ENCODE measurements at regions not wholly inside any gene's neighbourhood (a gene's known extent, or its start where the extent isn't known, plus 50 kb on each side); places are given as distances from the start of the nearest gene placed in this dataset.

DNA sequence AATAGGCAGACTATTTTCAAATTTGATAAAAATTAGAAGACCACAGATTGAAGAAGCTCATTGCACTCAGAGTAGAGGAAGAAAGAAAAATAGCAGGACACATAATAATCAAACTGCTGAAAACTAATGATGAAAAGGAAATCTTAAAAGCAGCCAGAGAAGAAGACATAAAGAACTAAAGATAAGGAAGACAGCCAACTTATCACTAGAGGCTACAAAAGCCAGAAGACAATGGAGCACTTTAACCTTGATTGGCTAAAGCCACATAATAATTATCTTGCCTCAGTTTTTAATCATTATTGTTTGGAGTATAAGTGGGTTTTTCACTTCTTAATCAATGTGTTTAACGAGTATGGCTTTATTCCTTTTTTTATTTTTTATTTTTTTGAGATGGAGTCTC is 397.6 kb downstream of the RNF144B start:
- DNase-seq, result no peak

- DNase-seq, result no peak
Observed at GRCh38 chr6:18785810-18786490, 398.8 kb downstream of the RNF144B start.

DNA sequence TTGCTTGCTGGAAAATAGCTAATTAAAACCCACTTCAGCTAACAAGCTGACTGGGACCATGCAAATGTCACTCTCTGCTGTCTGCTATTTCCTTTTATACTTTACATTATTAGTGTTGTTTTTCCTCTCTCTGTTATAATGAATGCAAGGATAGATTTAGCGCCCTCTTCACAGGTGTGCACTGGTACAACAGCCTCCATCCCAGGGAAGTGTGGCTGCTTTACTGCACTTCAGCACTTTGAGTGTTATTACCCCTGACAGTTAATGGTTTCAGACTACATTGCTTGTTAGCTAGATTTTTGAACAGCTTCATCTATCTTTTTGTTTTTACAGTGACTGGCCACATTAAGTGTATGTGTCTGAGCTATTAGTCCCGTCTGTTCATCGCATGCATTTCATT is 405.7 kb downstream of the RNF144B start:
- DNase-seq, result no peak

GRCh38 chr6:18795726-18796125 is 408.6 kb downstream of the RNF144B start:
- DNase-seq, result no peak

DNA sequence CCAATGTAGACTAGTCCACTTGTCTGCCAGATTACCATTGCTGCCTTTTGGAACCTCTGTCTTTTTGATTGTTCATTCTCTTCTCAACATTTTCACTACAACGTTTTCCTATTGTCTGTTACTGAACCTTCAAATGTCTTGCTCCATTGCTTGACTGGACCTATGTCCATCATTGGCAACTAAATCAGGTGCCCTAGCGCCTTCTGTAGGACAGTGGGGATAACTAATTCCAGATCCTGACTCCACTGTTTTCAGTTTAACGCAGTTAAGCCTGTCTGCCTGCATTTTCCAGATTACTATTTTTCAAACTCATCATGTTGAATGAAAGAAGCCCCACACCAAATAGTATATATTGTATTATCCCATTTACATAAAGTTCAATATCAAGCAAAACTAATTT is 433.6 kb downstream of the RNF144B start:
- DNase-seq, result no peak

GRCh38 chr6:18823782-18824386 is 436.7 kb downstream of the RNF144B start:
- DNase-seq, result no peak

- DNase-seq, result no peak
Observed at GRCh38 chr6:18829272-18829870, 442.2 kb downstream of the RNF144B start.

DNA sequence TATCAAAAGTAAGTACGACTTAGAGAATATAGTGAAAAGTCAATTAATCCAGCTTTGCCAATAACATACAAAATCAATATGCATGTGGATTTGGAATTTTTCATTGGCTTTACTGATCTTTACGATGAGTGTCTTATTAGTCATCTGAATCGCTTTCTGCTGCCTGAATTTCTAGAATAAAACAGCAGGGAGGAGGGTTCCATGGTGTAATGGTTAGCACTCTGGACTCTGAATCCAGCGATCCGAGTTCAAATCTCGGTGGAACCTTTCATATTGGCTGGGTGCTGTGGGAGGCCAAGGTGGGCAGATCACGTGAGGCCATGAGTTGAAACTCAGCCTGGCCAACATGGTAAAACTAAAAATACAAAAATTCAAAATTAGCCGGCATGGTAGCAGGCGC is 448.8 kb downstream of the RNF144B start:
- DNase-seq, result no peak

GRCh38 chr6:18837013-18837412 is 449.9 kb downstream of the RNF144B start:
- DNase-seq, result no peak

GRCh38 chr6:18842534-18842933 is 455.4 kb downstream of the RNF144B start:
- no peak for DNase-seq

DNA sequence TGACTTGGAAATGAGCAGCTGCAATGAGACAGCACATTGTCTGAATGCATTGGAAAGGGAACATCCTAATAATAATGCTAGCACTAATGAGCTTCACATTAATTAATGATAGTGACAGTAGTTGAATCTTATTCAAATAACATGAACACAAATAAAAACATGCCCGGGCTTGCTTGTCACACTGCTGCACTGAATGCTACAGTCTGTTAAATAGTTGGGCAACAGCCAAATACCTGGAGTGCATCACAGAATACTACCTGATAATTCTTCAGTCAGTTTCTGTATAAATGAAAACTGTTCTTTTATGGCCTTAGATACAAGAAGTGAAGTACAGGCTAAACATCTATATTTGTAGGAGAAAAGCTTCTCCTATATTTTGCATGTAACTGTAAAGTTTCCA is 458.7 kb downstream of the RNF144B start:
- DNase-seq, result no peak

GRCh38 chr6:18846327-18846726 is 459.2 kb downstream of the RNF144B start:
- DNase-seq, result no peak

DNA sequence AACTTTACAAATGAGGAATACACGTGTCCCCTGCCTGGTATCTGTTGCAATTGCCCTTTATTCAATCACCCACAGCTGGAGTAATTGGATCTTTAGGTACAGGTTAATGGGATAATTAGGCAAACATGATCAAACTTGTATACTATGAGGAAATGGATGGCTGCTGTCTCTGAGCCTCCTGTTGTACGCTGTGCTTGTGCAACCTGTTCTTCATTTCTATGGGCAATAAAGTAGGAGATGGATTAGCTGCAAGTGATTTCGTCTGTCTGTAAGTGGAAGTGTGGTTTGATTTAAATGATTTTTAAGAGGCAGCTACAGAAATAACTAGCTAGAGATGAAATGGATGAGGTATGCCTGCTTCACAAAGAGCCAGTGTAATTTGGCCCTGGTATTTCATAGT is 474.1 kb downstream of the RNF144B start:
- DNase-seq, result no peak

DNA sequence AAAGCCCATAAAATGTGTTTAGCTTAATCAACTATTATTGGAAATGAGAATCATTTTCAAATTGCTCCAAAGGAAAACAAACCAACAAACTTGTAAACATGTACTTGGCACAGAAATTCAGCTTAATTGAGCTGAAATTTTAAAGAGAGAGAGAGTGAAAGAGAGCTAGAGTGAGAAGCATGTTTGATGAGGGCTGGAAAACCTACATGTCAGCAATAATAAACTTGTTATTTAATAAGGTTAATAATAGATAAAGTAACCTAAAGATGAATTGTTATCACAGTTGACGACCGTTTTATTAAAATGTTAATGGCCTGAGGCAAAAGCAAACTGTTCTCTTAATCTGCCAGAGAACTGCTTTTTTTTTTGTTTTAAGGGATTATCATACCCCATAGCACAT is 496.1 kb downstream of the RNF144B start:
- DNase-seq, result no peak

DNA sequence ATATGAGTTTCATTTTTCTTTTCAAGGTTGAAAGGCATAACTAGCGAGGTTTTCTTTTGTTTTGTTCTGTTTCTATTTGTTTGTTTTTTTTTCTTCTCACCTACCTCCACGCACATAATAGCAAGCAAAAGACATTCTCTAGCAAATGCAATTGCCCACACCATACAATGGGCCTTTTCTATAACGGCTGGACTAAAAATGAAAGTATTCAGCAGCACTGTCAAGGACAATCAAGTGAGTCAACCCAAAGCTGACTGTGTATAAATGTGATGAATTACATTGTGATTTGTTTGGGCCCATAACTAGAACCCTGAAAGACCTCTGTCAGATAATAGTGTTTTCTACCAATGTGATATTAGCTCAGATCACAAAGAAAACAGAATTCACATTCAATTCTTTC is 496.7 kb downstream of the RNF144B start:
- no peak for DNase-seq

DNA sequence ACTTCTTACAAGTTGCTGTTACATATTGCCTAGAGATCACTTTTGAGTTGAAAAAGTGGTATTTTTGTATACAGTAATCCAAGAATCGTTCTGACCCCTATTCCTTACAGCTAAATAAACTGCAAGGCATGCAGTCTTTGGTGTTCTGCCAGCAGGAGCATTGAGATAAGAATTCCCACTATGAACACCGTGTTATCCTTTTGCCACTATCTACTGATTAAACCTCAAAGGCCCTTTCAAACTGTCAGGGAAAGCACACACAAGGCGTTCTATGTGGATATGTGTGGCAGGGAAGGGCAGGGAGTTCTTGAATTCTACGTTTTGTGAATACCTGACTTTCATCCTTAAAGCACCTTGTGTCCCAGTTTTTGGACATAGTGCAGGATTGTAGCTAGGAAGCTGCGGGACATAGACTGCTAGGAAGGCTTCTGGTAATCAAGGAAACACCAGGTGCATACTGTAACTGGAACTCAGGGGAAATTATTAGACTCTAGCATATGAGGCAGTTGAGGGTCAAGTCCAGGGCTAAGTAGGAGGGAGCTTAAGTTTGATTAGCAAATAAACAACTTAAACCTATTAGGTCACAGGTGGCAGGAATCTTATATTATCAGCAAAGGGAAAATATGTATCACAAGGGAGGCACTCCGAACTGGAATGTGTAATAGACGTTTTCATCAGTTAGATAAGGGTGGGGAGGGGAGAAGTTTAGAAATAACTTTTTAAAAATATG is 506.6 kb downstream of the RNF144B start:
- DNase-seq, result no peak

DNA sequence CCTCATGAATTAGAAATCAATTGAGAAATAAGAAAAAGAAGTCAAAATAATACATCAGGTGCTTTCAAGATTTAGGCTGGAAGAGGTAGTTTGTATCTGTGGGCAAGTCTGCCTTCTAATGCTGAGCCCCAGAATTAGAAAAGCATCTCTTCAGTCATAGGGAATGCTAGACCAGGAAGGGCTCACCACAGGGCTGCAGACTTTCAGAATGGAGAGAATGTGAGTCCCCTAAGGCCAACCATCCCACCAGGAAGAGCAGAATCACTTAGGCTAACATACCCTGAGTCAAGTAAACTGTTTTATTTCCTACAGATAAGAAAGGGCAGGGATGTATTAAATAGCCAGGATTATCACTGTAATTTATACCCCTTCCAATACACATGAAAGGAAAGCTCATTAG is 510.2 kb downstream of the RNF144B start:
- no peak for DNase-seq

- no peak for DNase-seq
Observed at GRCh38 chr6:18904681-18905080, 517.5 kb downstream of the RNF144B start.

- no peak for DNase-seq
Observed at GRCh38 chr6:18920701-18921100, 533.6 kb downstream of the RNF144B start.

DNA sequence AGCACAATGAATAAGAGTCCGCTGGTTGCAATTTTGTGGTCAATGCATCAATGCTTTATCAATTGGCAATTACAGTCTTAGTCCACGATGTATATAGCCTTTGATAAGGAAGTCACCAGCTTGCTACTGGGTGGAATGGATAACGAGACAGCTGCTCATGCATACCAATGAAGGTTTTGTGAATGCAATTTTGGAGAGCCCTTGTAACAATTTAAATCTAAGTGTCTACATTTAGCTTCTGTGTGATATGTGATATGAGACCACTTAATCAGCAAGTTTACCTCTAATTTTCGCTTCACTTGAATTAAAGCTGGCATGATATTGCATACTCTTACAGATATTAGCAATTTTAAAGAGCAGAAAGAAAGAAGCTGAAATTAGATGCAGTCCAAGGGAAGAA is 543.9 kb downstream of the RNF144B start:
- DNase-seq, result no peak

GRCh38 chr6:18958146-18958545 is 571.0 kb downstream of the RNF144B start:
- no peak for DNase-seq

DNA sequence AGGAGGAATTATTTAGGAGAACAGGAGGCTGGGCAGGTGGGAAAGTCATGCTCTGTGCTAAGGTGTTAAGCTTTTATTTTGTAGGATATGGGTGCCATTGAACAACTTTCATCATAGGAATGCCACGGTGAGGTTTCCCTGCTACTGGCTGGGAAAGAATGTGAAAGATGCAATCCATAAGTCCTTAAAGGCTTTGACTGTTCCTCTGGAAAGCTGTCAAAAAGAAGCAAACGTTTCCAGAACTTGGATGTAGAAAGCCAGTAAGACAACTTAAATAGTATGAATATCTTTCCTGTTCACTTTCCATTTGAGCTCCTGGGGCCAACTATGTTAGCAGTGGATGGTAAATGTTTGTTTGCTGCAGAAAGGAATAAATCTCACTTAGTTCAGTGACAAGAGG is 574.4 kb downstream of the RNF144B start:
- DNase-seq, result no peak

DNA sequence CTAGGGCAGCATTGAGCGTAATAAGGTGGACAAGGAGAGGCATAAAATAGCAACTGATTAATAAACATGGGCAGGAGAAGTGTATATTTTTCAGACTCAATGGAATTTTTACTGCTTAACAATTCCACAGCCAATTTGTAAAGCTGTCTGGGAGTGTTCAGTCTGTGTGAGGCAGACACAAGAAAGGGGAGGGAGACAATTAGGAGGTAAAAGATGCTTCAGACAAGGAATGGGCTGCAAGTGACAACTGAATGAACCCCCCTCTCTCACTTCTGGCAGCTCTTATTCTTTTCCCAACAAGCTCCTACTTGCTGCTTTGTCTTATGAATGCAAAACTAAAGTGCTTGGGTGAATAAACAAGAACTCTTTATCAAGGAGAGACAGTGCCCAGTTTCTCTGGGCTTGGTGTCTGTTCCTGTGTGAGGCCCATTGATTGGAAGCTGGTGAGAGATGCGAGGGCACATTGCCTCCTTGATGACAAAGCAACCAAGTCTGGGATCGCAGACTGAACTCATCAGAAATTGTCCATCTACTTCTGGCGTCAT is 575.3 kb downstream of the RNF144B start:
- DNase-seq, result no peak
